ENCODE measurements at regions not wholly inside any gene's neighbourhood (a gene's known extent, or its start where the extent isn't known, plus 50 kb on each side); places are given as distances from the start of the nearest gene placed in this dataset.

- ChIA-PET POLR2A (interaction anchor here (0.7 kb wide), 1 partner anchor 297 kb away, joined by 4 read pairs; no protein-coding TSS in a partner anchor), CTCF (interaction anchor here (0.7 to 14.0 kb wide), 4 partner anchors 10 to 413 kb away, joined by 3 to 491 read pairs (median 4); no protein-coding TSS in a partner anchor)
- Histone ChIP-seq H3K9me3 (no peaks in the 10 kb centered on the region), H3K9me2 (no peaks in the 10 kb centered on the region), H3K36me3 (replicated peaks in 1 of 2; ENCODE audit: control insufficient read depth in 1 of 2, insufficient read depth in 2 of 2, low read length in 1 of 2) (no peaks in the 10 kb centered on the region), H2AFZ (ENCODE audit: low read depth) (no peak overlapping the region), H3K27ac (ENCODE audit: low read depth in 2 of 2, low read length in 1 of 2) (peak overlapping the region in 1 of 2 experiments; percentile 98; a peak in 2 of 4 replicates), H3K4me2 (no peak overlapping the region), H3K79me2 (ENCODE audit: insufficient read depth) (no peaks in the 10 kb centered on the region), H3K9ac (no peak overlapping the region), H3K4me1 (ENCODE audit: control insufficient read depth in 1 of 2, insufficient read depth in 2 of 2, low read depth in 1 of 2, low read length in 1 of 2) (peaks cover 0 to 27% of the 10 kb centered on the region in 2 experiments; a peak in 2 of 4 replicates), H3K27me3 (ENCODE audit: insufficient read depth) (no peaks in the 10 kb centered on the region), H4K20me1 (ENCODE audit: insufficient read depth) (no peaks in the 10 kb centered on the region), H3K4me3 (ENCODE audit: low read depth in 2 of 2, low read length in 1 of 2) (no peak overlapping the region), H3F3A (replicated peaks; ENCODE audit: insufficient read depth) (no peaks in the 10 kb centered on the region)
- peak; percentile 51 for DNase-seq
- TF ChIP-seq TAF1 (IDR thresholded peaks at IDR 0.05; ENCODE audit: borderline replicate concordance, low read depth, low read length), result no peak
- TF ChIP-seq FOXM1 (IDR thresholded peaks at IDR 0.05; ENCODE audit: low read depth), result no peak
- TF ChIP-seq, protein P1, sequence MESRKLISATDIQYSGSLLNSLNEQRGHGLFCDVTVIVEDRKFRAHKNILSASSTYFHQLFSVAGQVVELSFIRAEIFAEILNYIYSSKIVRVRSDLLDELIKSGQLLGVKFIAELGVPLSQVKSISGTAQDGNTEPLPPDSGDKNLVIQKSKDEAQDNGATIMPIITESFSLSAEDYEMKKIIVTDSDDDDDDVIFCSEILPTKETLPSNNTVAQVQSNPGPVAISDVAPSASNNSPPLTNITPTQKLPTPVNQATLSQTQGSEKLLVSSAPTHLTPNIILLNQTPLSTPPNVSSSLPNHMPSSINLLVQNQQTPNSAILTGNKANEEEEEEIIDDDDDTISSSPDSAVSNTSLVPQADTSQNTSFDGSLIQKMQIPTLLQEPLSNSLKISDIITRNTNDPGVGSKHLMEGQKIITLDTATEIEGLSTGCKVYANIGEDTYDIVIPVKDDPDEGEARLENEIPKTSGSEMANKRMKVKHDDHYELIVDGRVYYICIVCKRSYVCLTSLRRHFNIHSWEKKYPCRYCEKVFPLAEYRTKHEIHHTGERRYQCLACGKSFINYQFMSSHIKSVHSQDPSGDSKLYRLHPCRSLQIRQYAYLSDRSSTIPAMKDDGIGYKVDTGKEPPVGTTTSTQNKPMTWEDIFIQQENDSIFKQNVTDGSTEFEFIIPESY (IDR thresholded peaks at IDR 0.05; ENCODE audit: borderline replicate concordance, low read depth), result no peak
- no peak for TF ChIP-seq EZH2phosphoT487 (IDR thresholded peaks at IDR 0.05; ENCODE audit: borderline replicate concordance, low read depth)
- TF ChIP-seq RXRA (IDR thresholded peaks at IDR 0.05; ENCODE audit: borderline replicate concordance, low read depth), result no peak
- no peak for TF ChIP-seq GABPA (IDR thresholded peaks at IDR 0.05; ENCODE audit: low read depth)
- TF ChIP-seq, protein P2, sequence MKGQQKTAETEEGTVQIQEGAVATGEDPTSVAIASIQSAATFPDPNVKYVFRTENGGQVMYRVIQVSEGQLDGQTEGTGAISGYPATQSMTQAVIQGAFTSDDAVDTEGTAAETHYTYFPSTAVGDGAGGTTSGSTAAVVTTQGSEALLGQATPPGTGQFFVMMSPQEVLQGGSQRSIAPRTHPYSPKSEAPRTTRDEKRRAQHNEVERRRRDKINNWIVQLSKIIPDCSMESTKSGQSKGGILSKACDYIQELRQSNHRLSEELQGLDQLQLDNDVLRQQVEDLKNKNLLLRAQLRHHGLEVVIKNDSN (IDR thresholded peaks at IDR 0.05; ENCODE audit: borderline replicate concordance, low read depth), result no peak
- TF ChIP-seq MEF2A (IDR thresholded peaks at IDR 0.05; ENCODE audit: borderline replicate concordance, low read depth), result no peak
- no peak for TF ChIP-seq TEAD4 (IDR thresholded peaks at IDR 0.05; ENCODE audit: borderline replicate concordance, insufficient read depth)
- no peak for TF ChIP-seq RFX5 (IDR thresholded peaks at IDR 0.05; ENCODE audit: low read length)
- TF ChIP-seq SIN3A (IDR thresholded peaks at IDR 0.05; ENCODE audit: borderline replicate concordance, low read depth, low read length), result no peak
- TF ChIP-seq CHD2 (IDR thresholded peaks at IDR 0.05; ENCODE audit: low read length, partially characterized antibody), result no peak
- 33% methylated on average over 8 of the region's 8 CpGs for WGBS (ENCODE audit: low lambda C conversion rate)
Observed at GRCh38 chr11:56846631-56847576, 98.4 kb upstream of the OR9G4 start.
